PC-3 (cell line): ENCODE measurements at regions not wholly inside any gene's neighbourhood (a gene's known extent, or its start where the extent isn't known, plus 50 kb on each side); places are given as distances from the start of the nearest gene placed in this dataset.

Source experiments
- EZH2 ChIP-seq: fragments of 300-600 bp; sonication (generic); IDR thresholded peaks from one replicate; pipeline ENCODE4 v1.6.1; 2017; ENCODE audit warnings: antibody characterized with exemption, mild to moderate bottlenecking, low read length; ENCODE audit not compliant: unreplicated experiment
- TF ChIP-seq, protein P1 (sequence below): fragments of 300-600 bp; sonication (generic); conservative IDR thresholded peaks from 2 replicates; pipeline ENCODE4 v1.5.1; 2017; ENCODE audit warnings: antibody characterized with exemption, low read depth, mild to moderate bottlenecking, low read length

DNA sequence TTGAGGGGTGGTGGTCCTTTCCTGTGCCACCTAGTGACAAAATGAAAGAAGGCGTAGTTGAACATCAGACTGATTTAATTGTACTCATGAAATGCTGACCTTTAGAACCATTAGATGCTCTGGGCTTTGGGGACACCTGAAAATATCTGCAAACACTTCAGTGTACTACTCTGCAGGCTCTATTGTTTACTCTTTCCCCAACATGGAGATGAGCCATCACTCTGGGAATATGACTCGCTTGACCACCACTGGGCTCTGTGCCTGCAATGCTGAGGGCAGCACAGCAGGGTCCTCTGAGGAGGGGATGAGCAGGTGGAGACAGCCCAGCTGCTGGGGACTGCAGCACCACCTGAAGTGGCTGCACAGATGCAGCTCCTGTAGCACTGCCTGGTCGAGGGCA lies 74.8 kb upstream of the SLC24A3 start:
- no peak for TF ChIP-seq EZH2
- TF ChIP-seq, protein P1, sequence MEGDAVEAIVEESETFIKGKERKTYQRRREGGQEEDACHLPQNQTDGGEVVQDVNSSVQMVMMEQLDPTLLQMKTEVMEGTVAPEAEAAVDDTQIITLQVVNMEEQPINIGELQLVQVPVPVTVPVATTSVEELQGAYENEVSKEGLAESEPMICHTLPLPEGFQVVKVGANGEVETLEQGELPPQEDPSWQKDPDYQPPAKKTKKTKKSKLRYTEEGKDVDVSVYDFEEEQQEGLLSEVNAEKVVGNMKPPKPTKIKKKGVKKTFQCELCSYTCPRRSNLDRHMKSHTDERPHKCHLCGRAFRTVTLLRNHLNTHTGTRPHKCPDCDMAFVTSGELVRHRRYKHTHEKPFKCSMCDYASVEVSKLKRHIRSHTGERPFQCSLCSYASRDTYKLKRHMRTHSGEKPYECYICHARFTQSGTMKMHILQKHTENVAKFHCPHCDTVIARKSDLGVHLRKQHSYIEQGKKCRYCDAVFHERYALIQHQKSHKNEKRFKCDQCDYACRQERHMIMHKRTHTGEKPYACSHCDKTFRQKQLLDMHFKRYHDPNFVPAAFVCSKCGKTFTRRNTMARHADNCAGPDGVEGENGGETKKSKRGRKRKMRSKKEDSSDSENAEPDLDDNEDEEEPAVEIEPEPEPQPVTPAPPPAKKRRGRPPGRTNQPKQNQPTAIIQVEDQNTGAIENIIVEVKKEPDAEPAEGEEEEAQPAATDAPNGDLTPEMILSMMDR, result no peak
